NB4 (cell line): ENCODE measurements at regions not wholly inside any gene's neighbourhood (a gene's known extent, or its start where the extent isn't known, plus 50 kb on each side); places are given as distances from the start of the nearest gene placed in this dataset.

Source experiments
- POLR2A ChIP-seq: IDR thresholded peaks from 2 replicates; pipeline ENCODE4 v1.6.1; 2011; ENCODE audit warnings: mild to moderate bottlenecking; ENCODE audit not compliant: insufficient read length; ENCODE audit errors: extremely low read depth
- TF ChIP-seq, protein P1 (sequence below): IDR thresholded peaks from one replicate; pipeline ENCODE4 v1.5.1; 2012; ENCODE audit warnings: low read depth, low read length

DNA sequence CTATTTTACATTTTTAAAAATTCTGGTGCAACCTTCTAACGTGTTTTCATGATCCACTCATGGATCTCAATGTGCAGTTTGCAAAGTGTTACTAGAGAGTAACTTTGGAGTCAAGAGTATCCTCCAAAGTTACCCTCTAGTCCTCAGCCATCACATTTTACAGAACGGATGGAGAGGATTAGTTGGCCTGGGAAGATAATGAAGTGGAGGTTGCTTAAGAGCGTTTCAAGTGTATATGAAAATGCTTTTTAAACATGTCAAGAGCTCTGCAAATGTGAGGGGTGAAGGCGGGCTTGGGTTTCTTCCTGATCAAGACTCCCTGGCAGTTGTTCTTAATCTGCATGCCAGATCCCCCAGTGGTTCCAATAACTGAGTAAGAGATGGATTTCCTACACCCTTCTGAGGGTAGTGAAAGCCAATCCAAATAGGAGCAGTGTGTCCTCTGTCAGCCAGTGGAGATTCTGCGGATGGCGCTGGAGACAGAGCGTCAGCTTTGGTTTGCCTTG, 299.4 kb upstream of the NPVF start:
- TF ChIP-seq, protein P1, sequence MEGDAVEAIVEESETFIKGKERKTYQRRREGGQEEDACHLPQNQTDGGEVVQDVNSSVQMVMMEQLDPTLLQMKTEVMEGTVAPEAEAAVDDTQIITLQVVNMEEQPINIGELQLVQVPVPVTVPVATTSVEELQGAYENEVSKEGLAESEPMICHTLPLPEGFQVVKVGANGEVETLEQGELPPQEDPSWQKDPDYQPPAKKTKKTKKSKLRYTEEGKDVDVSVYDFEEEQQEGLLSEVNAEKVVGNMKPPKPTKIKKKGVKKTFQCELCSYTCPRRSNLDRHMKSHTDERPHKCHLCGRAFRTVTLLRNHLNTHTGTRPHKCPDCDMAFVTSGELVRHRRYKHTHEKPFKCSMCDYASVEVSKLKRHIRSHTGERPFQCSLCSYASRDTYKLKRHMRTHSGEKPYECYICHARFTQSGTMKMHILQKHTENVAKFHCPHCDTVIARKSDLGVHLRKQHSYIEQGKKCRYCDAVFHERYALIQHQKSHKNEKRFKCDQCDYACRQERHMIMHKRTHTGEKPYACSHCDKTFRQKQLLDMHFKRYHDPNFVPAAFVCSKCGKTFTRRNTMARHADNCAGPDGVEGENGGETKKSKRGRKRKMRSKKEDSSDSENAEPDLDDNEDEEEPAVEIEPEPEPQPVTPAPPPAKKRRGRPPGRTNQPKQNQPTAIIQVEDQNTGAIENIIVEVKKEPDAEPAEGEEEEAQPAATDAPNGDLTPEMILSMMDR = no peak
- TF ChIP-seq POLR2A = no peak
